C4-2B (cell line): ENCODE measurements at regions not wholly inside any gene's neighbourhood (a gene's known extent, or its start where the extent isn't known, plus 50 kb on each side); places are given as distances from the start of the nearest gene placed in this dataset.

Experiments used
- ZFX ChIP-seq: fragments of 450-650 bp; IDR thresholded peaks from 2 replicates; pipeline ENCODE4 v1.6.1; 2017
- TF ChIP-seq, protein P1 (sequence below): fragments of 450-650 bp; conservative IDR thresholded peaks from 2 replicates; pipeline ENCODE4 v1.5.1; 2017; ENCODE audit warnings: mild to moderate bottlenecking

DNA sequence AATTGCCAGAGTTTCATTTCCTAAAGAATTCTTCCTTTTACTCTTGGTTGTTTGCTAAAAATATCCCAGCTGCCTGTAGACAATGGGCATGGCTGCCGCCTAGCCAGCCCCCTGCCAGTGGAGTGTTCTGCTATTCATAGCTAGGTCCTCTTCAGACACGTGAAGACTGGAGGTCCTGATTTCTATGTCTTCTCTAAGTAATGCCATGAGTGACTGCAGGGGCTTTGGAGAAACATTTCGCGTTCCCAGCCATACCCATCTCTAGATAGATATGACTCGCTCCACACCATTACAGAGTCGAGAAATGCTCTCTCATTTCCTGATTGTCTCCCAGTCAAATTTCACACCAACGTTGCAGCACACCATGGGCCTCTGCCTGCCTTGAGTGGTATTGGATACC is 99.5 kb upstream of the BACE2 start:
- TF ChIP-seq, protein P1, sequence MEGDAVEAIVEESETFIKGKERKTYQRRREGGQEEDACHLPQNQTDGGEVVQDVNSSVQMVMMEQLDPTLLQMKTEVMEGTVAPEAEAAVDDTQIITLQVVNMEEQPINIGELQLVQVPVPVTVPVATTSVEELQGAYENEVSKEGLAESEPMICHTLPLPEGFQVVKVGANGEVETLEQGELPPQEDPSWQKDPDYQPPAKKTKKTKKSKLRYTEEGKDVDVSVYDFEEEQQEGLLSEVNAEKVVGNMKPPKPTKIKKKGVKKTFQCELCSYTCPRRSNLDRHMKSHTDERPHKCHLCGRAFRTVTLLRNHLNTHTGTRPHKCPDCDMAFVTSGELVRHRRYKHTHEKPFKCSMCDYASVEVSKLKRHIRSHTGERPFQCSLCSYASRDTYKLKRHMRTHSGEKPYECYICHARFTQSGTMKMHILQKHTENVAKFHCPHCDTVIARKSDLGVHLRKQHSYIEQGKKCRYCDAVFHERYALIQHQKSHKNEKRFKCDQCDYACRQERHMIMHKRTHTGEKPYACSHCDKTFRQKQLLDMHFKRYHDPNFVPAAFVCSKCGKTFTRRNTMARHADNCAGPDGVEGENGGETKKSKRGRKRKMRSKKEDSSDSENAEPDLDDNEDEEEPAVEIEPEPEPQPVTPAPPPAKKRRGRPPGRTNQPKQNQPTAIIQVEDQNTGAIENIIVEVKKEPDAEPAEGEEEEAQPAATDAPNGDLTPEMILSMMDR: no peak
- TF ChIP-seq ZFX: no peak
